GM10248 (cell line): ENCODE measurements at regions not wholly inside any gene's neighbourhood (a gene's known extent, or its start where the extent isn't known, plus 50 kb on each side); places are given as distances from the start of the nearest gene placed in this dataset.

Source experiments
- CTCF ChIA-PET: fragments of 300-600 bp; sonication (Branson Sonifier 250); formaldehyde crosslinking; extraction: SDS; loops from one replicate; lab custom pipeline; 2021; ENCODE audit warnings: antibody characterized with exemption; lab: Yijun Ruan, JAX
- POLR2A ChIA-PET: fragments of 350-650 bp; sonication (Branson Sonifier 250); formaldehyde crosslinking; extraction: SDS; loops from one replicate; lab custom pipeline; 2020; ENCODE audit warnings: antibody characterized with exemption; lab: Yijun Ruan, JAX
- DNase-seq: peaks from one replicate; pipeline ENCODE4 v3.0.0; 2012; ENCODE audit errors: extremely low spot score
- TF ChIP-seq, protein P1 (sequence below): IDR thresholded peaks from 2 replicates; pipeline ENCODE4 v1.5.1; 2012; ENCODE audit warnings: mild to moderate bottlenecking, low read depth; ENCODE audit errors: extremely low read depth, missing control alignments, control extremely low read depth

DNA sequence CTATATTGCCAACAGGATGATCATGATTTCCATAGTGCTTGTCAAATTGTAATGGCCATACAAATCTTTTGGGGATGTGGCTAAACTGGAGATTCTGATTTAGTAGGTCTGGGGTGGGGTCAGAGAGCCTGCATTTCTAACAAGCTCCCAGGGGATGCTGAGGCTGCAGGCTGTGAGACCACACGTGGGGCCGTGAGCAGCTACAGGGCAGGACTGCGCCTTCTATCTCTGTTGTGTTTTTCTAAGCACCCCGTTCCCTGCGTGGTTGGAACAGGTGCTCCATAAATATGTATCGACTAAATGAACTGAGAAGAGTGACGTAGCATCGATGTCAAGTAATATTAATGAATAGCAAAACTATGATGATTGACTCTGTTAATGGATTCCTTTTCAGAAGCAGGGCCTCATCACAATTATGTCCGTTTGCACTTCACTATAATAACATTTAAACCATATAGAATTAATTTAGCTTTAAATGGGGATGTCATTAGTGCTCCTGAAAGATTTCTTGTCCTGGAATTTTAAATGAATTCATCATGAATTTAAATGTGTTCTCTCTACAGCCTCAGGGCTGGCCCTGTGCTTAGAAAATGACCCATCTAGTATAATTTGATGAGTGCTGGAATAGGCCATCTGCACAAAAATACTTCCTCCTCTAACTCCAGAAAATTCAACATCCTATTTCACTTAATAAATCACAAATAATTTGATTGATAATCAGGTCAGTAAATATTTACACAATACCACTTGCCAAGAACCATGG, 51.7 kb upstream of the SIAH3 start:
- TF ChIP-seq, protein P1, sequence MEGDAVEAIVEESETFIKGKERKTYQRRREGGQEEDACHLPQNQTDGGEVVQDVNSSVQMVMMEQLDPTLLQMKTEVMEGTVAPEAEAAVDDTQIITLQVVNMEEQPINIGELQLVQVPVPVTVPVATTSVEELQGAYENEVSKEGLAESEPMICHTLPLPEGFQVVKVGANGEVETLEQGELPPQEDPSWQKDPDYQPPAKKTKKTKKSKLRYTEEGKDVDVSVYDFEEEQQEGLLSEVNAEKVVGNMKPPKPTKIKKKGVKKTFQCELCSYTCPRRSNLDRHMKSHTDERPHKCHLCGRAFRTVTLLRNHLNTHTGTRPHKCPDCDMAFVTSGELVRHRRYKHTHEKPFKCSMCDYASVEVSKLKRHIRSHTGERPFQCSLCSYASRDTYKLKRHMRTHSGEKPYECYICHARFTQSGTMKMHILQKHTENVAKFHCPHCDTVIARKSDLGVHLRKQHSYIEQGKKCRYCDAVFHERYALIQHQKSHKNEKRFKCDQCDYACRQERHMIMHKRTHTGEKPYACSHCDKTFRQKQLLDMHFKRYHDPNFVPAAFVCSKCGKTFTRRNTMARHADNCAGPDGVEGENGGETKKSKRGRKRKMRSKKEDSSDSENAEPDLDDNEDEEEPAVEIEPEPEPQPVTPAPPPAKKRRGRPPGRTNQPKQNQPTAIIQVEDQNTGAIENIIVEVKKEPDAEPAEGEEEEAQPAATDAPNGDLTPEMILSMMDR = no peak
- ChIA-PET CTCF (interaction anchor here (1.2 kb wide), 1 partner anchor 18 kb away, joined by 3 read pairs; no protein-coding TSS in a partner anchor), POLR2A (no interaction called here)
- no peak for DNase-seq
